NCI-H187 (cell line): ENCODE measurements at regions not wholly inside any gene's neighbourhood (a gene's known extent, or its start where the extent isn't known, plus 50 kb on each side); places are given as distances from the start of the nearest gene placed in this dataset.

Experiments used
- DNase-seq, 2 experiments: peaks; one replicate each; lab custom pipeline; 2025; lab: John Stamatoyannopoulos, UW

DNA sequence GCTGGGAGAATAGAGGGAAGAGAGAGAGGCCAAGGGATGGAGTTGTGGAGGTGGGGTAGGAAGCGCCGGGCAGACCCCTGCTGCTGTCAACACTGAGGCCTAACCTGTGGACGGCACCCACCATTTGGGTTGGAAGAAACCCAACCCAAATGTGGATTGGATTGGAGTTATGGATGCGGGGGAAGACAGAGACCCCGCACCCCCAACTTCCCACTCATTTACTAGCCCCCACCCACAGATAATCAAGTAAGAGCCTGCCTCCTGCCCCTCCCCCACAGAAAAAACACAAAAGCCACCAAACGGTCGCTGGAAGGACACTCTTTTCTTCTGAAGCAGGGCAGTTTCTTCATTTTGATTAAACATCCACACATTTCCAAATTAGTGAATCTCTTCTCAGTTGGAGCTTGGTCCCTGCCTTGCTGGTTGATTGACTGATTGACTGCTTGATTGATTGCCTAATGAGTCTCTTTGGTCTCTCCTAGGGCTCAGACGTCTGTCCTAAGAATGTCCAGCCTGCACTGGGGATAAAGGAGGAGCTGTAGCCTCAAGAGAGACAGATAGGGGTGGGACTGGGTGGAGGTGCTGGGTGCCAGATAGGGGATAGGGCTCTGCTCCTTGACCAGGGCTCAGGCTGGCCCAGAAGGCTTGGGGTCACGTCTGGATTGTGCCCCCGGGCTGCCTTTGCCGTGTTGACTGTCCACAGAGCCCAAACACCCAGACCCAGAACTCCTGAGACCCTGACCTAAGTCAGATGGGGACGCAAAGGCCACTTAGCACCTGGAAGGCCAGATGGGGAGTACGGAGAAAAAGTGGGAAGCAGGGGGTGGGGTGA, 74.9 kb upstream of the FOXP4 start:
- DNase-seq: no peak

DNA sequence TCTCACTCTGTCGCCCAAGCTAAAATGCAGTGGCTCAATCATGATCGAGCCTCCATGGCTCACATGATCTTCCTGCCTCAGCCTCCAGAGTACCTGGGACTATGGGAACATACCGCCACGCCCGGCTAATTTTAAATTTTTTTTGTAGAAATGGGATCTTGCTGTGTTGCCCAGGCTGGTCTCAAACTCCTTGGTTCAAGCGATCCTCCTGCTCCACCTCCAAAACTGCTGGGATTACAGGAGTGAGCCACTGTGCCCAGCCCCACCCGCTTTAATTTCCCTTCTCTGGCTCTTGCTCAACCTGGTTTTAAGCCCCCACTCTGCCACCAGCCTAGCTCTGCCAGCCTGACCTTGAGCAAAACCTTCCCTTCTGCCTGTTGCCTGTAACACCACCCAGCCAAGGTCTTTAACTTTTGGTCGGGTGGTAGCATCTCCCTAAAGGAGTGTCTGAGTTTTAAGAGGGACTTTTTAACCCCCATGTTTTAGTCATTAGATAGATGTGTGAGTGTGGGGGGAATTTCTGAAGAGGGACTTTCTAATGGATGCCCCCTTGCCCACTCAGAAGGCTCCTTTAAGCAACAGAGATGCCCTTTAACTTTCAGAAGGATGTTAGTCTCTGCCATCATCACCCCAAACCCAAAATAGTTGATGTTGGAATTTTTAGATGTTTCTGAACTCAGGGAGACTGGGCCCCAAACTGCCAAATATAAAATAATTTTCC, 71.8 kb upstream of the FOXP4 start:
- DNase-seq: no peak

DNA sequence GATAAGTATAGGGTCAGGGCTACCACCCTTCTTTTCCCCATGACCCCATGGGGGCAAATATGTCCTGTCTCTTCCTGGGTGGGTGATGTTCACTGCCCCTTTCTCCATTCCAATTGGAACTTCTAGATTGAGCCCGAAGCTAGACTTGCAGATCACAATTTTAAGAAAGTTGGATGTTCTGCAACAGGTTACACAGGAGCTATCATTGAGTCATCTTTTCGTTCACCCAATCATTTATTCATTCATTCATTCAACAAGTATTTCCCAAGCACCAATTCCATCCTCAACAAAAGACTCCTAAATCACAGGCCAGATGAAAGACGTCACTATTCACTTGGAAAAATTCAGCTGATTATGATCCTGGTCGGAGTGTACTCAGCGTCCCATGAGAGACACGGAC, 71.0 kb upstream of the FOXP4 start:
- no peak for DNase-seq

DNA sequence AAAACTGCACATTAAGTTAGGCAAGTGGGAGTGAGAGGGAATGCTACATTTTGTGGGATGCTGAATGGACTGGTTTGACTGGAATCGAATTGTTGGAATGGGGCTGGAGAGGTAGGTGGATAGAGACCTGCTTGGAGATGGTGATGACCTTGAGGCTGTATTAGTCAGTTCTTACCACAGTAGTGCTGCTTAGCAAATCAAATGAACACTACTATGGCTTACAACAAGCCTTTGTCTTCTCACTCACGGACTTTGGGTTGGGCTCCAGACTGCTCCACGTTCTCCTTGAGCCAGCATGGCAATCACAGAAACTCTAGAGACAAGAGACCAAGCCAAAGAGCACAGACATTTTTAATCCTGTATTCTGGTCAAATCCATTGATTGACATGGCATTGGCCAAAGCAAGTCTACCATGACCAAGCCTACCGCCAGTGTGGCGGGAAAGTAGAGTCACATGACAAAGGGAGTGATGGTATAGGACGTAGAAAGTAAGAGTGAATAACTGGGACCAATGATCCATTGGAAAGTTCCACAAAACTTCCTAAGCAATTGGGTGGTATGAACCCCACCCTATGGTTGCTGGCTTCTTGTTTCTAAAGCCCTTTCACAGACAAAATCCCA, 70.3 kb upstream of the FOXP4 start:
- DNase-seq: no peak

DNA sequence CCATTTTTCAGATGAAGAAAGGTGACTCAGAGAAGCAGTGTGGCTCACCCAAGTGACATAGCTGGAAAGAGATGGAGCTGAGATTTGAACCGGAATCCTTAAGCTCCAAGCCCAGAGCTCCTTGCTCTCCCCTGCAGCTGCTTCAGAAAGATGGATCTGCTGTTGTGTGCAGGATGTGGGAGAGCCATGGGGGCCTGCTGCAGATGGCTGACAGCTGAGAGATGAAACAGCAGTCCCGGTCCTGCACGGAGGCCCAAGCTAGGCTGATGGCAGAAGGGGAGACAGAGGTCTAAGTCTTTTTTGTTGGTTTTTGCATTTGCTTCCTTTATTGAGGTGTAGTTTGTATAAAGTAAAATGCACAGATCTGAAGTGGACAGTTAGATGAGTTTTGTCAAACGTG, 69.8 kb upstream of the FOXP4 start:
- no peak for DNase-seq

DNA sequence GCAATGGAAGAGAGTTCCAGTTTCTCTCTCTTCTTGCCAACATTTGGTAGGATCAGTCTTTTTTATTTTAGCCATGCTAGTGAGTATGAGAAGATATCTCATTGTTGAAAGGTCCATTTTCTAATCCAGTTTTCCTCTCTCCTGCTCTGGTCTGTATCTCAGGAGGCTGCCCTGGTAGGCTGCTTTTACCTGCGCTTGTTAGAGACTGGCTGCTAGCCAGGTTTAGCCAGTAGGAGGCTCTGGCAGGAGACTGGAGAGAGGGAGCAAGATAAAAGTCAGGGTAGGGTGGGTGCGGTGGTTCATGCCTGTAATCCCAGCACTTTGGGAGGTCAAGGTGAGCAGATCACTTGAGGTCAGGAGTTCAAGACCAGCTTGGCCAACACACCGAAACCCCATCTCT, 68.6 kb upstream of the FOXP4 start:
- no peak for DNase-seq

DNA sequence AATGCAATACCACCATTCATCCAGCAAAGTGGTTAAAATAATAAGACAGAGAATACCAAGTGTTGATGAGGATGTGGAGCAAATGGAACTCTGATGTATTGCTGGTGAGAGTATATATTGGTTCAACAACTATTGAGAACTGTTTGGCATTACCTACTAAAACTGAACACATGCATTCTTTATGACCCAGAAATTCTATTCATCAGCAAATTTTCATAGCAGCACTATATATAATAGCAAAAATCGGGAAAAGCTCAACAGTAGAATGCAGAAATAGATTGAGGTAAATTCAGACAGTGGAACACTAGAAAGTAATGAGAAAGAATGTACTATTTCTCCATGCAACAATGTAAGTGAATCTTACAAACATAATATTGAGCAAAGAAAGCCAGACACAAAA, 62.2 kb upstream of the FOXP4 start:
- no peak for DNase-seq

DNA sequence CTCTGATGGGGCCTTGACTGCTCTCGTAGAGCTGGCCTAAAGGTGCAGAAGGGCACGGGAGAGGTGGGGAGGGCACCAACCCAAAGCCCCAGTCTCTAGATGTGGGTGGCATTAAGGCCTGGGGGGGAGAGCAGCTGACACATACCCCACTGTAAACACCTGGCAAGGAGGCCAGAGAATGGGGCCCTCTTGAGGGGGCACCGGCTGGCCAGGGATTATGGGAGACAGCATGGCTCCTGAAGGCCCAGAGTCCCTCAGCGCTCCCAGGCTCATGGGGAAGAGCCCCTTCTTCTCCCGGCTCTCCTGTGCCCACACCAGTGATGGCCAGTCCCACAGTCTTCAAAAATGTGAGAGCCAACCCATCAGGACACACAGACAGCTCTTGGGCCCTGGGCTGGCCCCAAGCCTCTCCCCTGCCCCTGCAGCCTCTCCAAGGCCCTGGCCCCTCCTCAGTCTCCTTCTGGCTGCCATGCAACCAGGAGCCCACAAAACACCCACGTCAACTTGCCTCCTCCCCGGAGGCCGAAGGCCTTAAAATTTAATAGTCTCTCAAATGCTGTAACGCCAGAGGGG, 58.2 kb upstream of the FOXP4 start:
- no peak for DNase-seq

DNA sequence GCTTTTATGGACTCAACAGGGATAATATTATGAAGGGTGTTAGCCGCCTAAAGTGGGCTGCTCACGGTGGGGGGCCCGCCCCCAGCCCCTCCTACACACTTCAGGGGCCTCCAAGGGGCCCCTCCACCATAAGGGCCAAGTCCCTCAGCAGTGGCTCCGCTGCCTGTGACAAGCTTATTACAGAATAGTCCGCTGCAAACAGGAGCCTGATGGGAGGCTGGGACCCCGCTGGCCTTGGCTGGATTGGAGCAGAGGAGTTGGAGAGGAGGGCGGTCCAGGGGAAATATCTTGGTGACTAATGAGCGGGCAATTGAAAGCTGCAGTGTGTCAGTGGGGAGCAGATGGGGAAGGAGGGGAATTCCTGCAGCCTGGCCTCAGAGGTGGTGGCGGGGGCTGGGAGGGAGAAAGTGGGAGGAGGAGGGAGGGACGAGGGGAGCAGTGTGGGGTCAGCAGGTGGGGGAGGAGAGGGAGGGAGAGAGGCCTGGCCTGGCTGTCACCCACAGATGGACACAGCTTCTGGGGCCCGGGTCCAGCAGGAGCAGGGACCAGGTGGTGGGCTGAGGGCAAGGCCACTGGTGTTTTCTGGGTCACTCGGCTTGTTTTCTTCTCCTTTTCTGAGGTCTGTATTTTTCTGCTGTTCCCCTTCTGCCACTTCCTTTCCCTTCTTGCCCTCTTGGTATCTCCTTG, 57.6 kb upstream of the FOXP4 start:
- DNase-seq: no peak

DNA sequence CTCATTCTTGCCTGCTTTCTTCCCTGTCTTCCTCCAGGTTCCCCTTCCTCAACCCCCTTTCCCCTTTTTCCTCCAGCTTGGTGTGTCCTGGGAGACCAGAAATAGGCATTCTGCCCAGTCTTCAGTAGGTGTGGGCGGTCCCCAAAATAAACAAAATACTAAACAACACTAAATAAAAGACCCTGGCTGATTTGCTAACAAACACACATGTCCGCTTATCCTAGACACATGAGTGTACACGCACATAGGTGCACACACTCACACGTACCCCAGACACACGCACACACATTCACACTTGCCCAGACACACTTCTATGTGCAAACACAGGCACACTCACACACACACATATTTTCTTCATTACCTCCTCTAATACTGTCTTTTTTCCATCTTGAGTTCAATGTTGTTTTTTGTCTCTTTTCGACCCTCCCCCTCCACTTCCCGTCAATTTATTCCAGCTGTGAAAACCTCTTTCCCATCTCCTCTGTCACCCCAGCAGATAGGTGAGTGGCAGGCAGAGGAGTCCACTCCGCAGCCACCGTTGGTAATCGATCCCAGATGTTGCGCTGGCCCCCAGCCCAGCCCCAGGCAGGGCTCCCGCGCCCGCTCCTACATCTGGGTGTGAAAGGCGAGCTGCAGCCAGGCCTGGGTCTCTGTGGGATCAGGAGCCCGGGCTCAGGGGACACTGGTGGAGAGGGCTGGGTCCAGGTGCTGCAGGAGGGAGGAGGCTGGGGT, 56.9 kb upstream of the FOXP4 start:
- no peak for DNase-seq

DNA sequence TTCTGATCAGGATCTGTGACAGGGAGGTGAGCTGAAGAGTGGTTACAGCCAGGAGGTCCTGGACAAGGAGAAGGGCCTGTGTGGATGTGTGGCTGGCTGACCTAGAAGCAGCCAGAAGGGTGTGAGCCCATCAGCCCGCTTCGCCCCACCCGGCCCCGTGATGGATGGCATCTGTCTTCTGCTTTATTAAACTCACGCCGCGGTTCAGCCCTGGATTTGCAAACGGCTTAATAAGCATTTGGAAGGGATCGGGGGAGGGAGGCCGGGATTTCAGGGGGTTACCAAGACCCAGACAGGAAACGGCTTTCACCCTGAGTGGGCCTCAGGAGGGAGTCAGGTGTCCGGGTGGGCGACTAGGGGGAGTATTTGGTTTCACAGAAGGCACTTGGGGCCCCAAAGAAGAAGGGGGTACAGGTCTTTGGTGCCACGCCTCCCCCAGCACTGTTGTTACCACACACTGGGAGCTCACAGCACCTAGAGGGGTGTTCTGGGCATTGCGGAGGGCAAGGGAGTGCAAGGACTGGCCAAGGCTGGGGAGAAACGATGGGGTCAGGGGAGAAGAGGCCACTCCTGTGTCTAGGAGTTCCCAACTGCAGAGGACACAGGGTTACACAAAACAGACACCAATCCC, 53.8 kb upstream of the FOXP4 start:
- no peak for DNase-seq

DNA sequence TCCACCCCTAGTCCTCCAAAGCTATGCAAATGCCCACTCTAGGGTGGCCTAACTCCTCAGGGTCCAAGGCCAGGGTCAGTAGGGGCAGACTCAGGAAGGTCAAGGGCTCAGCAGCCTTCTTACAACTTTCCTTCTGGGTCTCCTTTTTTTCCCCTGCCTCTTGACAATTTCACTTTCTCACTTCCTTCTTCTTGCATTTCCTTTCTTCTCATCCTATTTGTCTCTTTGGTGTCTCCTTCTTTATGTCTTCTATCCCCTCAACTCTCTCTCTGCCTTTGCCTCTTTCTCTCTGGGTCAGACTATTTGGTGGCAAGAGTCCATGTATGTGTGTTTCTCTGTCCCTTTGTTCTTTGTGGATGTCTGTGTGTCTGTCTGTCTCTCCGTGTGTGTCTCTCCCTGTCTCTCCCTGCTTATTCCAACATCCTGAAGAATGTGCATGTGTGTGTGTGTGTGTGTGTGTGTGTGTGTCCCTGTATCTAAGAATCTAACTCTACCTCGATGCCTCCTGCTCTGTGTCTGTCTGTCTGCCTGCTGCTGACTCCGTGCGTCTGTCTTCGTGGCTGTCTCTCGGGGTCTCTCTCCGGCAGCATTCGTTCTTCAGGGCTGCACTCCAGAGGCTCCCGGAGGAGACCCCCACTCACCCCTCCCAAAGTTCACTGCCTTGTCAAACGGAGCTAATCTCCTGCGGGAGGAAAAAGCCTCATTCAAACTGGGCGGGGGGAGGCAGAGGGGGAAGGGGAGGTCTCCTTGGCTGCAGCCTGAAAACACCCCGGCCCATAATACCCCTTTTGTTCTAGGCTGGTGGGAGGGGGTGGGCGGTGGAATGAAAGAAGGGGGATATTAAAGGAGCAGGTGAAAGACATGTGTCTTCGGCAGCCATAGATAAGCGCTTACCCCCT, 51.7 kb upstream of the FOXP4 start:
- DNase-seq: no peak
